G401.6 (cell line): ENCODE measurements at regions not wholly inside any gene's neighbourhood (a gene's known extent, or its start where the extent isn't known, plus 50 kb on each side); places are given as distances from the start of the nearest gene placed in this dataset.

ENCODE experiments used
- FAIRE-seq: peaks from 2 replicates; lab custom pipeline; 2012; peaks lifted over from hg19 to GRCh38; lab: Jason Lieb, UNC

GRCh38 chr6:165910184-165910966 lies 247.3 kb upstream of the PDE10A start:
- no peak for FAIRE-seq

GRCh38 chr6:165906736-165907135 lies 243.7 kb upstream of the PDE10A start:
- no peak for FAIRE-seq

- FAIRE-seq, result no peak
Observed at GRCh38 chr6:165905744-165906143, 242.7 kb upstream of the PDE10A start.

- no peak for FAIRE-seq
Observed at GRCh38 chr6:165900970-165901369, 237.9 kb upstream of the PDE10A start.

GRCh38 chr6:165899611-165900010 lies 236.6 kb upstream of the PDE10A start:
- no peak for FAIRE-seq

GRCh38 chr6:165895421-165896165 lies 232.6 kb upstream of the PDE10A start:
- no peak for FAIRE-seq

- no peak for FAIRE-seq
Observed at GRCh38 chr6:165894171-165894825, 231.3 kb upstream of the PDE10A start.

GRCh38 chr6:165893431-165893830 lies 230.4 kb upstream of the PDE10A start:
- FAIRE-seq, result no peak

GRCh38 chr6:165891320-165891719 lies 228.3 kb upstream of the PDE10A start:
- no peak for FAIRE-seq

- FAIRE-seq, result no peak
Observed at GRCh38 chr6:165890404-165890735, 227.3 kb upstream of the PDE10A start.

GRCh38 chr6:165889636-165890403 lies 226.8 kb upstream of the PDE10A start:
- FAIRE-seq, result no peak

GRCh38 chr6:165886169-165886568 lies 223.1 kb upstream of the PDE10A start:
- FAIRE-seq, result no peak

GRCh38 chr6:165884813-165885765 lies 222.0 kb upstream of the PDE10A start:
- FAIRE-seq, result peak; percentile 21

- FAIRE-seq, result no peak
Observed at GRCh38 chr6:165883851-165884640, 221.0 kb upstream of the PDE10A start.

- no peak for FAIRE-seq
Observed at GRCh38 chr6:165881806-165882205, 218.8 kb upstream of the PDE10A start.

- no peak for FAIRE-seq
Observed at GRCh38 chr6:165880686-165881085, 217.6 kb upstream of the PDE10A start.

- FAIRE-seq, result no peak
Observed at GRCh38 chr6:165877773-165878172, 214.7 kb upstream of the PDE10A start.

- FAIRE-seq, result no peak
Observed at GRCh38 chr6:165877192-165877591, 214.2 kb upstream of the PDE10A start.

GRCh38 chr6:165876588-165876987 lies 213.5 kb upstream of the PDE10A start:
- FAIRE-seq, result no peak

- no peak for FAIRE-seq
Observed at GRCh38 chr6:165875946-165876345, 212.9 kb upstream of the PDE10A start.

- FAIRE-seq, result no peak
Observed at GRCh38 chr6:165873976-165874375, 210.9 kb upstream of the PDE10A start.
